Bronchial epithelial cell (primary cell): ENCODE measurements at regions not wholly inside any gene's neighbourhood (a gene's known extent, or its start where the extent isn't known, plus 50 kb on each side); places are given as distances from the start of the nearest gene placed in this dataset.
"Not testable (repeated sequence)": the region's sequence is repeated elsewhere in the genome, so short reads cannot be mapped to it uniquely, and the experiment has no call there.

Source experiments
- DNase-seq: peaks from one replicate; pipeline ENCODE4 v3.0.0-alpha.2; 2010; ENCODE audit warnings: low read depth
- FAIRE-seq: peaks from 2 replicates; lab custom pipeline; 2011; peaks lifted over from hg19 to GRCh38; lab: Jason Lieb, UNC
- H3K27me3 ChIP-seq: 2 replicates; pipeline ENCODE4 v1.5.1; 2011; ENCODE audit warnings: low read length; ENCODE audit not compliant: control insufficient read depth, insufficient read depth
- H3K36me3 ChIP-seq: 2 replicates; pipeline ENCODE4 v1.5.1; 2011; ENCODE audit warnings: low read length; ENCODE audit not compliant: control insufficient read depth, insufficient read depth
- H3K4me3 ChIP-seq: 2 replicates; pipeline ENCODE4 v1.5.1; 2011; ENCODE audit warnings: mild to moderate bottlenecking, low read depth, low read length, control low read depth
- TF ChIP-seq, protein P1 (sequence below): IDR thresholded peaks from 2 replicates; pipeline ENCODE4 v1.5.1; 2011; ENCODE audit warnings: mild to moderate bottlenecking, moderate library complexity, low read length, control low read depth, inconsistent platforms; ENCODE audit not compliant: insufficient read depth, severe bottlenecking

DNA sequence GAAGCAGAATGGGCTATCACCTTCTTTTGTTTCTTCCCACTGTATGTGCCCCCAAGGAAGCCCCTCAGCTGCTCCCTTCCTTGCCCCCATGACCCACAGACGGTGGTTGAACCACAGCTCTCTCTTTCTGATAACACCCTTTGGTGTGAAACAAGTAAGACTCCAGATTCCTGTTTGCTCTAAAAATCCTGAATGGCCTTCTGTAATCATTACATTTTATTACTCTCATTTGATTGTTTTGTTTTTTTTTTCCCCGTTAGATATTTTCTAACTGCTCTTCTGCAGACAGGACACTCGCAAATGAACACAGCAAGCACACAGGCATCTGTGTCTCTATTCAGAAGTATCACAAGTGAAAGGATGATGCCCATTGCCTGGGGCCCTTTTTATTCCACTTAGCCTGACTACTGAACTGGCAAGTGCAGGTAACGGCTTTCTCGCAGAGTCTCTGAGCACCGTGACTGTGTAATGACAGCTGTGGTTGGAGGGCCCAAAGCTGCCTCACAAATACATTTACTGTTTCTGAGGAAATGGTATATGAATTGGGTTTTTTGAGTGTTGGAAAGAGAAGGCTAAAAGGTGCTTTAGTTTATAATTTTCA lies 59.3 kb downstream of the OXGR1 start:
- no peak for FAIRE-seq
- Histone ChIP-seq H3K4me3 (no peak overlapping the region), H3K36me3 (no peaks in the 10 kb centered on the region), H3K27me3 (no peaks in the 10 kb centered on the region)
- DNase-seq = no peak
- TF ChIP-seq, protein P1, sequence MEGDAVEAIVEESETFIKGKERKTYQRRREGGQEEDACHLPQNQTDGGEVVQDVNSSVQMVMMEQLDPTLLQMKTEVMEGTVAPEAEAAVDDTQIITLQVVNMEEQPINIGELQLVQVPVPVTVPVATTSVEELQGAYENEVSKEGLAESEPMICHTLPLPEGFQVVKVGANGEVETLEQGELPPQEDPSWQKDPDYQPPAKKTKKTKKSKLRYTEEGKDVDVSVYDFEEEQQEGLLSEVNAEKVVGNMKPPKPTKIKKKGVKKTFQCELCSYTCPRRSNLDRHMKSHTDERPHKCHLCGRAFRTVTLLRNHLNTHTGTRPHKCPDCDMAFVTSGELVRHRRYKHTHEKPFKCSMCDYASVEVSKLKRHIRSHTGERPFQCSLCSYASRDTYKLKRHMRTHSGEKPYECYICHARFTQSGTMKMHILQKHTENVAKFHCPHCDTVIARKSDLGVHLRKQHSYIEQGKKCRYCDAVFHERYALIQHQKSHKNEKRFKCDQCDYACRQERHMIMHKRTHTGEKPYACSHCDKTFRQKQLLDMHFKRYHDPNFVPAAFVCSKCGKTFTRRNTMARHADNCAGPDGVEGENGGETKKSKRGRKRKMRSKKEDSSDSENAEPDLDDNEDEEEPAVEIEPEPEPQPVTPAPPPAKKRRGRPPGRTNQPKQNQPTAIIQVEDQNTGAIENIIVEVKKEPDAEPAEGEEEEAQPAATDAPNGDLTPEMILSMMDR = no peak

- no peak for DNase-seq
- no peak for FAIRE-seq
- Histone ChIP-seq H3K36me3 (no peaks in the 10 kb centered on the region), H3K27me3 (no peaks in the 10 kb centered on the region), H3K4me3 (no peak overlapping the region)
- TF ChIP-seq, protein P1 = no peak
These were observed 68.2 kb downstream of the OXGR1 start for GRCh38 chr13:96925916-96926628.

GRCh38 chr13:96925477-96925876 lies 68.8 kb downstream of the OXGR1 start:
- TF ChIP-seq, protein P1 = no peak
- no peak for DNase-seq
- no peaks in the 10 kb centered on the region for H3K36me3 ChIP-seq
- FAIRE-seq = no peak
- no peak overlapping the region for H3K4me3 ChIP-seq
- H3K27me3 ChIP-seq = no peaks in the 10 kb centered on the region

DNA sequence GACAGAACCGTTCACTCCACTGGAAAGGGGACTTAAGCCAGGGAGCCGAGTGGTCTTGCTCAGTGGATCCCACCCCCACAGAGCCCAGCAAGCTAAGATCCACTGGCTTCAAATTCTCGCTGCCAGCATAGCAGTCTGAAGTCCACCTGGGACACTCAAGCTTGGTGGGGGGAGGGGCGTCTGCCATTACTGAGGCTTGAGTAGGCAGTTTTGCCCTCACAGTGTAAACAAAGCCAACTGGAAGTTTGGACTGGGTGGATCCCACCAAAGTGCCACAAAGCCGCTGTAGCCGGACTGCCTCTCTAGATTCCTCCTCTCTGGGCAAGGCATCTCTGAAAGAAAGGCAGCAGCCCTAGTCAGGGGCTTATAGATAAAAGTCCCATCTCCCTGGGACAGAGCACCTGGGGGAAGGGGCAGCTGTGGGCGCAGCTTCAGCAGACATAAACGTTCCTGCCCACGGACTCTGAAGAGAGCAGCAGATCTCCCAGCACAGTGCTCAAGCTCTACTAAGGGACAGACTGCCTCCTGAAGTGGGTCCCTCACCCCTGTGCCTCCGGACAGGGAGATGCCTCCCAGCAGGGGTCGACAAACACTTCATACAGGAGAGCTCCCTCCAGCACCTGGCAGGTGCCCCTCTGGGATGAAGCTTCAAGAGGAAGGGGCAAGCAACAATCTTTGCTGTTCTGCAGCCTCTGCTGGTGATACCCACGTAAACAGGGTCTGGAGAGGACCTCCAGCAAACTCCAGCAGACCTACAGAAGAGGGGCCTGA lies 75.2 kb downstream of the OXGR1 start:
- H3K36me3 ChIP-seq, FAIRE-seq, H3K4me3 ChIP-seq, DNase-seq, H3K27me3 ChIP-seq: not testable (repeated sequence)

DNA sequence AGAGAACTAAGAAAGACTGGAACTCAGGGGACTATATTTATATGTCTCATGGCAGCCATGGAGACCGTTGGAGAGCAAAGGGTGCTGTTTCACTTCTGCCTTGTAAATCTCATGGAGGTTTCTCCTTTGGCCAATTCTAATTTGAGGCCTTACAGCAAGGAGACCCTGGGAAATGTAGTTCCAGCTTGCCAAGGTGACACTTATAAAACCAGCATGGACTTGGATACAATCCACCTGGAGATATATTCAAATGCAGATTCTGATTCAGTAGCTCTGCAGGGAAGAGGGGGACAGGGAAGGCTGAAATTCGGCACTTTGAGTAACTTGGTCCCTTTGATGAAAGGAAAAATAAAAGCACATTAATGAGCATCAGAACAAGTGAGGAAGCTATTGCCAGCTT lies 90.0 kb downstream of the OXGR1 start:
- TF ChIP-seq, protein P1 = no peak
- DNase-seq = no peak
- no peak for FAIRE-seq
- H3K4me3 ChIP-seq = no peak overlapping the region
- H3K27me3 ChIP-seq = no peaks in the 10 kb centered on the region
- no peaks in the 10 kb centered on the region for H3K36me3 ChIP-seq

GRCh38 chr13:96903085-96903484 lies 91.2 kb downstream of the OXGR1 start:
- no peak for FAIRE-seq
- no peak for DNase-seq
- H3K36me3 ChIP-seq = no peaks in the 10 kb centered on the region
- H3K27me3 ChIP-seq = no peaks in the 10 kb centered on the region
- no peak overlapping the region for H3K4me3 ChIP-seq
- TF ChIP-seq, protein P1 = no peak
